GM13977 (cell line): ENCODE measurements at regions not wholly inside any gene's neighbourhood (a gene's known extent, or its start where the extent isn't known, plus 50 kb on each side); places are given as distances from the start of the nearest gene placed in this dataset.

Source experiments
- DNase-seq: peaks from one replicate; pipeline ENCODE4 v3.0.0; 2012; ENCODE audit warnings: low spot score
- in situ Hi-C: fragments of 300-500 bp; cut with MboI; formaldehyde crosslinking; loops from one replicate; pipeline ENCODE4 v1.12.0; 2022; ENCODE audit warnings: low sequenced_read_pairs, low pct_unique_long_range_greater_than_20kb, mixed read lengths, inconsistent platforms; ENCODE audit not compliant: unreplicated experiment
- TF ChIP-seq, protein P1 (sequence below): IDR thresholded peaks from 2 replicates; pipeline ENCODE4 v1.5.1; 2012; ENCODE audit warnings: mild to moderate bottlenecking, control low read depth; ENCODE audit not compliant: insufficient read depth; ENCODE audit errors: extremely low read depth, missing control alignments

DNA sequence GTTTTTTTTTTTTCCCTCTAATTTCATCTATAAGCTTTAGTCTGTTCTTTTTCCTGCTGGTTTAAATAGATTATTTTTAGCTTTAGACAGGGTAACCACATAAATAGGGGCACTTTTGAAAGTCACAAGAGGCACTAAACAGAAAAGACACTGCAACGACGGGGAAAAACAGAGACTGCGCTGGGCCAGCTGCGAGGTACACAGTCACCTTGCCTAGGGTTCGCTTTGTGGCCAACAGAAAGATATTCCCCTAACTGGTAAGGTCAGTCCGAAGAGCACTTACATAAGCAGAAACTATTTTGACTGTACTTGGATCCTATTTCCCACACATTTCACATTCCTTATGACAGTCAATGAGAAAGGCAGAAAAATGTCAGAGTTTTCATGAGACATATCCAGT lies 175.6 kb upstream of the PHF14 start:
- TF ChIP-seq, protein P1, sequence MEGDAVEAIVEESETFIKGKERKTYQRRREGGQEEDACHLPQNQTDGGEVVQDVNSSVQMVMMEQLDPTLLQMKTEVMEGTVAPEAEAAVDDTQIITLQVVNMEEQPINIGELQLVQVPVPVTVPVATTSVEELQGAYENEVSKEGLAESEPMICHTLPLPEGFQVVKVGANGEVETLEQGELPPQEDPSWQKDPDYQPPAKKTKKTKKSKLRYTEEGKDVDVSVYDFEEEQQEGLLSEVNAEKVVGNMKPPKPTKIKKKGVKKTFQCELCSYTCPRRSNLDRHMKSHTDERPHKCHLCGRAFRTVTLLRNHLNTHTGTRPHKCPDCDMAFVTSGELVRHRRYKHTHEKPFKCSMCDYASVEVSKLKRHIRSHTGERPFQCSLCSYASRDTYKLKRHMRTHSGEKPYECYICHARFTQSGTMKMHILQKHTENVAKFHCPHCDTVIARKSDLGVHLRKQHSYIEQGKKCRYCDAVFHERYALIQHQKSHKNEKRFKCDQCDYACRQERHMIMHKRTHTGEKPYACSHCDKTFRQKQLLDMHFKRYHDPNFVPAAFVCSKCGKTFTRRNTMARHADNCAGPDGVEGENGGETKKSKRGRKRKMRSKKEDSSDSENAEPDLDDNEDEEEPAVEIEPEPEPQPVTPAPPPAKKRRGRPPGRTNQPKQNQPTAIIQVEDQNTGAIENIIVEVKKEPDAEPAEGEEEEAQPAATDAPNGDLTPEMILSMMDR = no peak
- no peak for DNase-seq
- in situ Hi-C loops = no loop called here

DNA sequence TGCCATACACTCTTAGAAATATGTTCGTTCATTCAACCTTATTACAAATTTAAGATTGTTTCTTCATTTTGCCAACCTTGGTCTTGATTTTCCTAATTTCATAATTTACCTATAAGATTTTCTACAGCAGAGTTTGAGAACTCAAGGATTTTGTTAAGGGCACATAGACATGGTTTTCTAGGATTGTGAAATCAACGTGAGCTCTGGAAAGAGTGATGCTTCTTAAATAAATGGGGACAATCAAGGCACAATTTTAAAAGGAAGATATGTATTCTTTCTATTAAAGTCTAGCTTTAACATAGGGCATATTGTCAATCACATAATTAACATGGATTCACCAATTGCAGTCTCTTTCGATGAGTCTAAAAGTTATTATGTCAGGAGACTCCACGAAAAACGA lies 174.2 kb upstream of the PHF14 start:
- in situ Hi-C loops = no loop called here
- TF ChIP-seq, protein P1 = no peak

DNA sequence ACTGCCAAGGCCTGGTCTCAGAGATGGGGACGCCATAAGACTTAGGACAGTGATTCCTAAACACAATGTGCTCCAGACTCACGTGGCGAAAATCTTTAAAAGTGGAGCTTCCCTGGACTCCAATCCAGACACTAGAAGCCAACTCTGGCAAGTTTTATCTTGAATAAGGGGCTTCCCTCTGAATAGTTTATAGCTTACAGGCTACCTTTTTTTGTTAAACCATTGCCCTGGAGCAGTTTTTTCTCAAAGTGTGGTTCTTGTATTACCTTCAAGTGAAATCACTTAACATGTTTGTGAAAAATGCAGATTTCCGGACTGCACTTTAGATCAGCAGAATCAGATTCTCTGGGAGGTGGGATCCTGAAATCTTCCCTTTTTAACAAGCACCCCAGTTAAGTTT lies 171.7 kb upstream of the PHF14 start:
- TF ChIP-seq, protein P1 = no peak
- DNase-seq = no peak
- in situ Hi-C loops = no loop called here

More for the DNA sequence above, 174.2 kb upstream of the PHF14 start:
- DNase-seq = no peak

DNA sequence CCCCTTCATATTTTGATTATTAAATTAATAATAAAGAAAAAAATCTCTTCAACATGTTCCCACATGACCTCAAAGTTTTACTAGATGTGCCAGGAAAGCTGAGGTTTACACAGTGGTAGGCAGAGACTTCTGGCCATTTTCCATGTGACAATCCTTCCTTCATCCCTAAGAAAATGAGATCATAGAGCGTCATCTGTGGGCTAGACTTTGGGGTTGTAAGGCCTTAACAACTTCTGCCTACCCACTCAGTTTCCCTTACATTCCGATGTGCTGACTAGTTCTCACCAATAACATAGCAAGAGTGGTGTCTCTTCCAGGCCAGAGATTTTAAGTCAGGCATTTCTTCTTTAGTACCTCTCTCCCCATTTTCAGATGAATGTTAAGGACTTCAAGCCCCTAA lies 171.1 kb upstream of the PHF14 start:
- TF ChIP-seq, protein P1 = no peak
- in situ Hi-C loops = no loop called here
- no peak for DNase-seq

DNA sequence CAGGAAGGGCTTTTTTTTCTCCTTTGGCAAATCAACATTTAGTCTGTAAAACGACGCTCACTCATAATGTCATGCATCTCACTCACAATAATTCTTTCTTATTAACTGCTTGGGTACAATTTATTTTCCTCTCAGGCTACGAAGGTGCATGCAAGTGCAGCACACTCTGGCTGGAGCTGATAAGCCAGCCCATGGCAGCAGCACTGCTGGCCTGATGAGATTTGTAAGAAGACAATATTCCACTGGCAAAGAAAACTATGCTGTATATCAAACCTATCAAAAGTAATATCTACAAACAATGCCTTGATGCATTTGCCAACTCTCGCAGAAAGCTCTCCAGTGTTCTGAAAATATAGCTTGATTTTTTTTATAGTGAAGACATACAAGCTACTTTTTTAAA lies 170.0 kb upstream of the PHF14 start:
- TF ChIP-seq, protein P1 = no peak
- in situ Hi-C loops = no loop called here
- no peak for DNase-seq

DNA sequence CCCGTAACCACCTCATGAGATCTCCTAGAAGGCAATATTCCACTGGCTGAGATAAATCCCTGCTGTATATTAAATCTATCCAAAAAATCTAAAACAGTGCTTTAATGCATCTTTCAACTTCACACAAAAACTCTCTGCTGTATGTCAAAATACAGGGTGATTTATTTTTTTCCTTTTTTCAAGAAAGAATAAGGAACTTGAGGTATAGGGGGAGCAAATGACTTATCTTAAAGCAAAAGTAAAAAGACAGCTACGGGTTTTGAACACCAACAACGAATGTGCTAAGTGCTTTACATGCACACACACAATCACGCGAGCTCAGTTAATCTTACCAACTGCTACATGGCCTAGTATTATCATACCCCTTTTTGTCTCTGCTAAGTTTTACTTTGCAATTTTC lies 168.9 kb upstream of the PHF14 start:
- in situ Hi-C loops = no loop called here
- DNase-seq = no peak
- TF ChIP-seq, protein P1 = no peak

DNA sequence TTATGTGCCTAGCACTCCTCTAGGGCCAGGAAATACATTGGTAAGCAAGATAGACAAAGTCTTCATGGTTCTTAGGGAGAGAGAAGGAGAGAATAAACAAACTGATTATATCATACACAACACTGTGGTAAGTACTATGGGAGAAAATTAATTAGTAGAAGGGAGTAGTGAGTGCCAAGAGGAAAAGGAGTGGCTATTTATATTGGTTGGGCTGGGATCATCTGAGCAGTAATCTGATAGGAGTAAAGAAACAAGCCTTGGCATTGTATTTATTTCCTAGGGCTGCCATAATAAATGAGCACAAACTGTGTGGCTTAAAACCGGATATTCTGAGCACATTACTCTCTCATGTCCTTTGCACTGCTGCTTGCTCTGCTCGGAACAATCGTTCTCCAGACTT lies 158.1 kb upstream of the PHF14 start:
- in situ Hi-C loops = no loop called here
- no peak for DNase-seq
- TF ChIP-seq, protein P1 = no peak
